H1 (cell line): ENCODE measurements at regions not wholly inside any gene's neighbourhood (a gene's known extent, or its start where the extent isn't known, plus 50 kb on each side); places are given as distances from the start of the nearest gene placed in this dataset.
"Not testable (repeated sequence)": the region's sequence is repeated elsewhere in the genome, so short reads cannot be mapped to it uniquely, and the experiment has no call there.

Experiments used
- CTCF ChIA-PET: fragments of 300-600 bp; sonication (Branson Sonifier 250); formaldehyde crosslinking; loops from one replicate; lab custom pipeline; 2021; ENCODE audit not compliant: partially characterized antibody; lab: Charles Lee
- POLR2A ChIA-PET: fragments of 300-600 bp; sonication (Branson Sonifier 250); formaldehyde crosslinking; loops from one replicate; lab custom pipeline; 2021; ENCODE audit warnings: inconsistent platforms; ENCODE audit not compliant: partially characterized antibody; lab: Charles Lee
- DNase-seq, 2 experiments: peaks; one replicate each; pipeline versions ENCODE4 v3.0.0 to v3.0.0-alpha.2; 2010 to 2022; ENCODE audit warnings: low spot score in 2 of 2, low read depth in 1 of 2, mixed read lengths in 1 of 2
- FAIRE-seq: peaks from 2 replicates; lab custom pipeline; 2011; peaks lifted over from hg19 to GRCh38; lab: Jason Lieb, UNC
- H2AFZ ChIP-seq: 2 replicates; pipeline ENCODE4 v1.8.1; 2012; ENCODE audit warnings: low read length, inconsistent platforms
- H2AK5ac ChIP-seq: 2 replicates; pipeline ENCODE4 v1.6.1; 2013; ENCODE audit warnings: low read depth, low read length
- H2BK120ac ChIP-seq: replicated peaks from 2 replicates; pipeline ENCODE3; 2013; ENCODE audit warnings: low read depth, low read length, inconsistent platforms
- H2BK12ac ChIP-seq: 2 replicates; pipeline ENCODE4 v1.6.1; 2013; ENCODE audit warnings: low read depth, low read length
- H2BK15ac ChIP-seq: 2 replicates; pipeline ENCODE4 v1.6.1; 2013; ENCODE audit warnings: low read length
- H2BK20ac ChIP-seq: 2 replicates; pipeline ENCODE4 v1.6.1; 2013; ENCODE audit warnings: low read length
- H2BK5ac ChIP-seq: 2 replicates; pipeline ENCODE4 v1.6.1; 2013; ENCODE audit warnings: low read depth, low read length
- H3K14ac ChIP-seq: 2 replicates; pipeline ENCODE4 v1.6.1; 2013; ENCODE audit warnings: inconsistent platforms; ENCODE audit not compliant: insufficient read length
- H3K18ac ChIP-seq: 2 replicates; pipeline ENCODE4 v1.6.1; 2013; ENCODE audit warnings: low read length; ENCODE audit errors: extremely low read depth
- H3K23ac ChIP-seq: 2 replicates; pipeline ENCODE4 v1.6.1; 2013; ENCODE audit warnings: inconsistent platforms; ENCODE audit not compliant: insufficient read length
- H3K23me2 ChIP-seq: 2 replicates; pipeline ENCODE4 v1.6.1; 2013; ENCODE audit warnings: low read depth, low read length
- H3K27ac ChIP-seq: 2 replicates; pipeline ENCODE4 v1.6.1; 2011; ENCODE audit warnings: low read depth, low read length, inconsistent platforms
- H3K27me3 ChIP-seq, 4 experiments: replicated peaks in 1 of 4; 1 replicate in 1 of 4; 2 replicates in 3 of 4; pipeline versions ENCODE4 v1.6.1 to v1.8.1; 2011 to 2013; ENCODE audit warnings: low read length in 3 of 4, mild to moderate bottlenecking in 3 of 4, inconsistent platforms in 2 of 4, mixed read lengths in 2 of 4, moderate library complexity in 1 of 4; ENCODE audit not compliant: control insufficient read depth in 3 of 4, insufficient read depth in 3 of 4; ENCODE audit errors: extremely low read depth in 1 of 4
- H3K36me3 ChIP-seq, 4 experiments: 2 replicates each; pipeline versions ENCODE4 v1.6.1 to v1.8.1; 2011 to 2013; ENCODE audit warnings: mild to moderate bottlenecking in 4 of 4, low read length in 3 of 4, moderate library complexity in 2 of 4, control low read depth in 1 of 4, inconsistent platforms in 1 of 4; ENCODE audit not compliant: insufficient read depth in 4 of 4, control insufficient read depth in 2 of 4
- H3K4ac ChIP-seq: replicated peaks from 2 replicates; pipeline ENCODE3; 2013; ENCODE audit warnings: low read length, low read depth, mixed read lengths, inconsistent platforms; ENCODE audit not compliant: insufficient read length
- H3K4me1 ChIP-seq, 4 experiments: replicated peaks in 1 of 4; 1 replicate in 1 of 4; 2 replicates in 3 of 4; pipeline versions ENCODE4 v1.6.1 to v1.8.1; 2011 to 2013; ENCODE audit warnings: low read length in 3 of 4, inconsistent platforms in 2 of 4, mixed read lengths in 1 of 4; ENCODE audit not compliant: insufficient read depth in 4 of 4, control insufficient read depth in 3 of 4
- H3K4me2 ChIP-seq, 2 experiments: 2 replicates each; pipeline versions ENCODE4 v1.6.1 to v1.8.1; 2011 to 2013; ENCODE audit warnings: low read depth in 2 of 2, low read length in 2 of 2, control low read depth in 1 of 2, inconsistent platforms in 1 of 2, mild to moderate bottlenecking in 1 of 2; ENCODE audit not compliant: insufficient read depth in 1 of 2
- H3K4me3 ChIP-seq, 4 experiments: fragments of 200-600, 300-600 bp in 1 of 4; sonication (generic), shearing (Covaris generic), sonication (Bioruptor Twin) in 1 of 4; 2 replicates each; pipeline versions ENCODE4 v1.5.1 to v1.8.1; 2011 to 2016; ENCODE audit warnings: low read length in 4 of 4, low read depth in 3 of 4, control low read depth in 2 of 4, inconsistent platforms in 2 of 4, mild to moderate bottlenecking in 2 of 4, mixed read lengths in 1 of 4, moderate library complexity in 1 of 4; ENCODE audit not compliant: insufficient read depth in 2 of 4; ENCODE audit errors: extremely low read depth in 1 of 4
- H3K56ac ChIP-seq: replicated peaks from 2 replicates; pipeline ENCODE3; 2013; ENCODE audit warnings: low read depth, mild to moderate bottlenecking, mixed read lengths, low read length, inconsistent platforms; ENCODE audit not compliant: insufficient read length
- H3K79me1 ChIP-seq: 2 replicates; pipeline ENCODE4 v1.6.1; 2013; ENCODE audit warnings: low read depth, low read length, control low read depth
- H3K79me2 ChIP-seq, 2 experiments: 2 replicates each; pipeline versions ENCODE4 v1.6.1 to v1.8.1; 2012 to 2013; ENCODE audit warnings: low read length in 2 of 2, mild to moderate bottlenecking in 2 of 2, inconsistent platforms in 1 of 2; ENCODE audit not compliant: insufficient read depth in 2 of 2, control insufficient read depth in 1 of 2
- H3K9ac ChIP-seq, 4 experiments: replicated peaks in 1 of 4; 1 replicate in 1 of 4; 2 replicates in 3 of 4; pipeline versions ENCODE4 v1.6.1 to v1.8.1; 2011 to 2013; ENCODE audit warnings: low read depth in 3 of 4, low read length in 3 of 4, control low read depth in 2 of 4, mild to moderate bottlenecking in 2 of 4, moderate library complexity in 2 of 4, inconsistent platforms in 1 of 4; ENCODE audit errors: extremely low read depth in 1 of 4
- H3K9me3 ChIP-seq, 2 experiments: 2 replicates each; pipeline versions ENCODE4 v1.6.1 to v1.8.1; 2012 to 2013; ENCODE audit warnings: mild to moderate bottlenecking in 2 of 2, moderate library complexity in 2 of 2, control low read depth in 1 of 2, inconsistent platforms in 1 of 2, low read depth in 1 of 2, low read length in 1 of 2, mixed read lengths in 1 of 2; ENCODE audit not compliant: insufficient read depth in 2 of 2
- H4K20me1 ChIP-seq, 2 experiments: replicated peaks in 1 of 2; 2 replicates each; pipeline versions ENCODE3 to v1.8.1; 2011 to 2013; ENCODE audit warnings: inconsistent platforms in 2 of 2, low read length in 2 of 2, mild to moderate bottlenecking in 1 of 2; ENCODE audit not compliant: insufficient read depth in 2 of 2, control insufficient read depth in 1 of 2
- H4K5ac ChIP-seq: 2 replicates; pipeline ENCODE4 v1.6.1; 2013; ENCODE audit warnings: low read length, low read depth, mixed read lengths, inconsistent platforms; ENCODE audit not compliant: insufficient read length
- H4K8ac ChIP-seq: 2 replicates; pipeline ENCODE4 v1.8.0; 2013; ENCODE audit warnings: mild to moderate bottlenecking, moderate library complexity, low read length, inconsistent platforms; ENCODE audit not compliant: insufficient read depth; ENCODE audit errors: extremely low read depth
- H4K91ac ChIP-seq: replicated peaks from 2 replicates; pipeline ENCODE3; 2013; ENCODE audit warnings: low read length, mixed read lengths, inconsistent platforms; ENCODE audit not compliant: insufficient read length
- KDM4A ChIP-seq: IDR thresholded peaks from one replicate; pipeline ENCODE4 v1.7.1; 2012; ENCODE audit warnings: low read depth, mild to moderate bottlenecking, moderate library complexity, low read length, inconsistent platforms; ENCODE audit not compliant: severe bottlenecking
- NRF1 ChIP-seq: IDR thresholded peaks from 2 replicates; pipeline ENCODE4 v1.6.1; 2011; ENCODE audit warnings: mild to moderate bottlenecking, low read depth, low read length, improper control_type of control experiment
- TAF1 ChIP-seq: IDR thresholded peaks from 2 replicates; pipeline ENCODE4 v1.6.1; 2011; ENCODE audit warnings: mild to moderate bottlenecking, low read depth, low read length
- YY1 ChIP-seq: IDR thresholded peaks from 2 replicates; pipeline ENCODE4 v1.6.1; 2011; ENCODE audit warnings: low read depth, mild to moderate bottlenecking, low read length
- WGBS, 2 experiments: shearing (Covaris generic) in 1 of 2; methylation state at CpG; one replicate each; pipeline versions ENCODE4 v1.1.6 to v1.1.7; 2013 to 2015; ENCODE audit warnings: low lambda C conversion rate in 2 of 2, mixed read lengths in 2 of 2, inconsistent platforms in 1 of 2, low coverage in 1 of 2, missing lambda C conversion rate in 1 of 2; ENCODE audit not compliant: insufficient replicate concordance in 2 of 2, insufficient coverage in 1 of 2, insufficient read length in 1 of 2; ENCODE audit errors: extremely low coverage in 1 of 2, missing lambda C conversion rate in 1 of 2; 5-methylcytosine and 5-hydroxymethylcytosine counted together

GRCh38 chr9:41358682-41359081 lies 169.6 kb upstream of the ZNG1F start:
- H3K79me1 ChIP-seq, H3K27me3 ChIP-seq, H3K23ac ChIP-seq, H4K8ac ChIP-seq, H4K91ac ChIP-seq, POLR2A ChIA-PET, H3K36me3 ChIP-seq, H2BK20ac ChIP-seq, H3K23me2 ChIP-seq, H3K4me1 ChIP-seq, H4K5ac ChIP-seq, H3K56ac ChIP-seq, FAIRE-seq, H3K27ac ChIP-seq, H2AFZ ChIP-seq, H4K20me1 ChIP-seq, H3K9ac ChIP-seq, H3K4ac ChIP-seq, H2BK15ac ChIP-seq, H2AK5ac ChIP-seq, H2BK5ac ChIP-seq, CTCF ChIA-PET, H2BK12ac ChIP-seq, H2BK120ac ChIP-seq, H3K79me2 ChIP-seq, H3K14ac ChIP-seq, H3K18ac ChIP-seq: not testable (repeated sequence)
- 3% methylated on average over 11 of the region's 40 CpGs; no CpG with 5 or more reads in 1 of the 2 experiments for WGBS, 2 experiments
- peak overlapping the region; percentile 58 to 62; a peak in 3 of 4 replicates for H3K4me2 ChIP-seq
- H3K4me3 ChIP-seq, result peak overlapping the region; percentile 32 to 55 (median 42); a peak in 7 of 8 replicates
- TF ChIP-seq YY1, result peak; percentile 83
- peak; percentile 57 for TF ChIP-seq NRF1
- TF ChIP-seq KDM4A, result peak; percentile 35
- TF ChIP-seq TAF1, result peak; percentile 70
- H3K9me3 ChIP-seq, result peaks cover 0 to 35% of the 10 kb centered on the region in 2 experiments; a peak in 1 of 4 replicates
- peak; percentile 1 to 86 for DNase-seq
